ENCODE measurements at regions not wholly inside any gene's neighbourhood (a gene's known extent, or its start where the extent isn't known, plus 50 kb on each side); places are given as distances from the start of the nearest gene placed in this dataset.

- no peak for TF ChIP-seq POLR2AphosphoS5 (IDR thresholded peaks at IDR 0.05; ENCODE audit: low read depth, low read length)
- no peak for TF ChIP-seq SUZ12 (IDR thresholded peaks at IDR 0.05; ENCODE audit: low read length)
- TF ChIP-seq NRF1 (IDR thresholded peaks at IDR 0.05; ENCODE audit: low read depth, low read length) = no peak
- no peak for TF ChIP-seq KDM1A (IDR thresholded peaks at IDR 0.05; ENCODE audit: borderline replicate concordance, low read length)
Measured at GRCh38 chrX:9291629-9292028, 173.2 kb upstream of the TBL1X start (continued).
